Fibroblast of upper back skin (primary cell): ENCODE measurements at regions not wholly inside any gene's neighbourhood (a gene's known extent, or its start where the extent isn't known, plus 50 kb on each side); places are given as distances from the start of the nearest gene placed in this dataset.
A peak's percentile ranks its signal among the peaks of the same experiment; 100 is the strongest.

Source experiments
- DNase-seq: peaks from one replicate; pipeline ENCODE4 v3.0.0-alpha.2; 2013

GRCh38 chr2:234438305-234438977 is 58.4 kb downstream of the ARL4C start:
- DNase-seq = no peak

- no peak for DNase-seq
Measured at GRCh38 chr2:234437642-234438304, 59.1 kb downstream of the ARL4C start.

- no peak for DNase-seq
Measured at GRCh38 chr2:234436482-234436837, 60.4 kb downstream of the ARL4C start.

- no peak for DNase-seq
Measured at GRCh38 chr2:234435836-234436481, 60.9 kb downstream of the ARL4C start.

GRCh38 chr2:234433201-234433600 is 63.7 kb downstream of the ARL4C start:
- no peak for DNase-seq

GRCh38 chr2:234430871-234431270 is 66.0 kb downstream of the ARL4C start:
- DNase-seq = no peak

GRCh38 chr2:234429265-234429664 is 67.6 kb downstream of the ARL4C start:
- no peak for DNase-seq

- peak; percentile 93 for DNase-seq
Measured at GRCh38 chr2:234427081-234428061, 69.5 kb downstream of the ARL4C start.

GRCh38 chr2:234426616-234427015 is 70.3 kb downstream of the ARL4C start:
- no peak for DNase-seq

GRCh38 chr2:234425639-234426603 is 71.0 kb downstream of the ARL4C start:
- DNase-seq = no peak

- DNase-seq = no peak
Measured at GRCh38 chr2:234423884-234424283, 73.0 kb downstream of the ARL4C start.

GRCh38 chr2:234422981-234423431 is 73.9 kb downstream of the ARL4C start:
- no peak for DNase-seq

GRCh38 chr2:234422273-234422732 is 74.6 kb downstream of the ARL4C start:
- peak; percentile 93 for DNase-seq

GRCh38 chr2:234420408-234420807 is 76.5 kb downstream of the ARL4C start:
- no peak for DNase-seq

- DNase-seq = no peak
Measured at GRCh38 chr2:234419726-234420125, 77.2 kb downstream of the ARL4C start.

- DNase-seq = no peak
Measured at GRCh38 chr2:234415706-234416105, 81.2 kb downstream of the ARL4C start.

GRCh38 chr2:234414596-234414995 is 82.3 kb downstream of the ARL4C start:
- no peak for DNase-seq

GRCh38 chr2:234412726-234413125 is 84.2 kb downstream of the ARL4C start:
- peak; percentile 59 for DNase-seq

- no peak for DNase-seq
Measured at GRCh38 chr2:234411793-234412192, 85.1 kb downstream of the ARL4C start.

GRCh38 chr2:234410526-234410925 is 86.4 kb downstream of the ARL4C start:
- peak; percentile 27 for DNase-seq

GRCh38 chr2:234409590-234409989 is 87.3 kb downstream of the ARL4C start:
- DNase-seq = no peak

- DNase-seq = no peak
Measured at GRCh38 chr2:234406085-234406484, 90.8 kb downstream of the ARL4C start.
